Ishikawa (cell line): ENCODE measurements at regions not wholly inside any gene's neighbourhood (a gene's known extent, or its start where the extent isn't known, plus 50 kb on each side); places are given as distances from the start of the nearest gene placed in this dataset.

Source experiments
- CEBPB ChIP-seq: IDR thresholded peaks from 2 replicates; pipeline ENCODE4 v1.6.1; 2012
- CREB1 ChIP-seq: IDR thresholded peaks from 2 replicates; pipeline ENCODE4 v1.6.1; 2012; ENCODE audit warnings: low read depth
- EGR1 ChIP-seq: IDR thresholded peaks from 2 replicates; pipeline ENCODE4 v1.6.1; 2012
- EP300 ChIP-seq: IDR thresholded peaks from 2 replicates; pipeline ENCODE4 v1.6.1; 2012; ENCODE audit warnings: borderline replicate concordance
- FOXM1 ChIP-seq: IDR thresholded peaks from 2 replicates; pipeline ENCODE4 v1.6.1; 2012; ENCODE audit warnings: low read depth, borderline replicate concordance
- NFIC ChIP-seq: IDR thresholded peaks from 2 replicates; pipeline ENCODE4 v1.6.1; 2012
- RAD21 ChIP-seq: IDR thresholded peaks from 2 replicates; pipeline ENCODE4 v1.6.1; 2012; ENCODE audit warnings: low read depth
- TAF1 ChIP-seq: IDR thresholded peaks from 2 replicates; pipeline ENCODE4 v1.6.1; 2012; ENCODE audit warnings: low read depth, mild to moderate bottlenecking
- TCF12 ChIP-seq: IDR thresholded peaks from 2 replicates; pipeline ENCODE4 v1.6.1; 2012; ENCODE audit warnings: low read depth
- TEAD4 ChIP-seq: IDR thresholded peaks from 2 replicates; pipeline ENCODE4 v1.6.1; 2012
- YY1 ChIP-seq: IDR thresholded peaks from 2 replicates; pipeline ENCODE4 v1.6.1; 2012; ENCODE audit warnings: low read depth
- ZBTB7A ChIP-seq: IDR thresholded peaks from 2 replicates; pipeline ENCODE4 v1.6.1; 2012; ENCODE audit warnings: low read depth
- TF ChIP-seq, protein P1 (sequence below): IDR thresholded peaks from 2 replicates; pipeline ENCODE4 v1.6.1; 2012; ENCODE audit warnings: low read depth, mild to moderate bottlenecking
- TF ChIP-seq, protein P2 (sequence below): IDR thresholded peaks from 2 replicates; pipeline ENCODE4 v1.6.1; 2012
- TF ChIP-seq, protein P3 (sequence below): IDR thresholded peaks from 2 replicates; pipeline ENCODE4 v1.6.1; 2012

DNA sequence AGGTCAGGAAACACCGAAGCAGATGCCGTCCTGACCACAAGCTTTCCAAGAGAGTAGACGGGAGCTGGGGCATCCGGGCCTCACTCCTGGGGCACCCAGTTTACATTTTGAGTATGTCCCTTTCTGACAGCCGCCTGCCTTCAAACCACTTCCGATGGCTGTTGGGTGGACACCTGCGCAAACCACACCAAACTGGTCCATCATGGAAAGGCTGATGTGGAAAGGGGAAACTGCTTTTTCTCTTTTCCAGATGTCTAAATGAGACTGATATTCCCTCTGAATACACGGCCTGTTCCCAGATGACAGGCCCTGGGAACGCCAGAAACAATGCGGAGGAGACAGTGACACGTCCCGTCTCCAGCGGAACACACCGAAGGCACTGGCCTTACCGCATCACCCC, 290.0 kb upstream of the SALL3 start:
- TF ChIP-seq, protein P1, sequence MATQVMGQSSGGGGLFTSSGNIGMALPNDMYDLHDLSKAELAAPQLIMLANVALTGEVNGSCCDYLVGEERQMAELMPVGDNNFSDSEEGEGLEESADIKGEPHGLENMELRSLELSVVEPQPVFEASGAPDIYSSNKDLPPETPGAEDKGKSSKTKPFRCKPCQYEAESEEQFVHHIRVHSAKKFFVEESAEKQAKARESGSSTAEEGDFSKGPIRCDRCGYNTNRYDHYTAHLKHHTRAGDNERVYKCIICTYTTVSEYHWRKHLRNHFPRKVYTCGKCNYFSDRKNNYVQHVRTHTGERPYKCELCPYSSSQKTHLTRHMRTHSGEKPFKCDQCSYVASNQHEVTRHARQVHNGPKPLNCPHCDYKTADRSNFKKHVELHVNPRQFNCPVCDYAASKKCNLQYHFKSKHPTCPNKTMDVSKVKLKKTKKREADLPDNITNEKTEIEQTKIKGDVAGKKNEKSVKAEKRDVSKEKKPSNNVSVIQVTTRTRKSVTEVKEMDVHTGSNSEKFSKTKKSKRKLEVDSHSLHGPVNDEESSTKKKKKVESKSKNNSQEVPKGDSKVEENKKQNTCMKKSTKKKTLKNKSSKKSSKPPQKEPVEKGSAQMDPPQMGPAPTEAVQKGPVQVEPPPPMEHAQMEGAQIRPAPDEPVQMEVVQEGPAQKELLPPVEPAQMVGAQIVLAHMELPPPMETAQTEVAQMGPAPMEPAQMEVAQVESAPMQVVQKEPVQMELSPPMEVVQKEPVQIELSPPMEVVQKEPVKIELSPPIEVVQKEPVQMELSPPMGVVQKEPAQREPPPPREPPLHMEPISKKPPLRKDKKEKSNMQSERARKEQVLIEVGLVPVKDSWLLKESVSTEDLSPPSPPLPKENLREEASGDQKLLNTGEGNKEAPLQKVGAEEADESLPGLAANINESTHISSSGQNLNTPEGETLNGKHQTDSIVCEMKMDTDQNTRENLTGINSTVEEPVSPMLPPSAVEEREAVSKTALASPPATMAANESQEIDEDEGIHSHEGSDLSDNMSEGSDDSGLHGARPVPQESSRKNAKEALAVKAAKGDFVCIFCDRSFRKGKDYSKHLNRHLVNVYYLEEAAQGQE = no peak
- TF ChIP-seq TCF12 (no peak), TAF1 (no peak), TEAD4 (no peak), YY1 (no peak), EP300 (no peak), CREB1 (no peak), NFIC (no peak), FOXM1 (no peak), EGR1 (no peak), RAD21 (no peak), CEBPB (no peak), ZBTB7A (no peak)
- TF ChIP-seq, protein P2, sequence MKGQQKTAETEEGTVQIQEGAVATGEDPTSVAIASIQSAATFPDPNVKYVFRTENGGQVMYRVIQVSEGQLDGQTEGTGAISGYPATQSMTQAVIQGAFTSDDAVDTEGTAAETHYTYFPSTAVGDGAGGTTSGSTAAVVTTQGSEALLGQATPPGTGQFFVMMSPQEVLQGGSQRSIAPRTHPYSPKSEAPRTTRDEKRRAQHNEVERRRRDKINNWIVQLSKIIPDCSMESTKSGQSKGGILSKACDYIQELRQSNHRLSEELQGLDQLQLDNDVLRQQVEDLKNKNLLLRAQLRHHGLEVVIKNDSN = no peak
- TF ChIP-seq, protein P3, sequence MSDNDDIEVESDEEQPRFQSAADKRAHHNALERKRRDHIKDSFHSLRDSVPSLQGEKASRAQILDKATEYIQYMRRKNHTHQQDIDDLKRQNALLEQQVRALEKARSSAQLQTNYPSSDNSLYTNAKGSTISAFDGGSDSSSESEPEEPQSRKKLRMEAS = no peak

DNA sequence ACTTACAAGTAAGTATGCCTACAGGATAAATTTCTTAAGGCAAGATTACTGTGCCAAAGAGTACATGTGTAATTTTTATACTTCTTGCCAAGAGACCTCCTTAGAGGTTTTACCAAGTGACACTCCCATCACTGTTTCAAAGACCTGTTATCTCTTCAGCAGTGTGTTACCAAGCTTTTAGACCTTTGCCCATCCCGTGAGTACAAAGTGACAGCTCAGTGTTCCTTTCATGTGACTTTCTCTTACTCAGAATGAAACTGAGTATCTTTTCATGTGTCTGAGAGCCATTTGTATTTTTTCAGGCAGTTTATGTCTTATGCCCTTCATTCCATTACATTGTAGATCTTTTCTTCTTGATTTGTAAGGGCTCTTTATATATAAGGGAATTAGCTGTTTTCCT, 287.5 kb upstream of the SALL3 start:
- TF ChIP-seq TAF1 (no peak), FOXM1 (no peak), TEAD4 (no peak), EGR1 (no peak), CEBPB (no peak), RAD21 (no peak), ZBTB7A (no peak), NFIC (no peak), EP300 (no peak), CREB1 (no peak)
- TF ChIP-seq, protein P2 = no peak
- TF ChIP-seq, protein P1 = no peak

DNA sequence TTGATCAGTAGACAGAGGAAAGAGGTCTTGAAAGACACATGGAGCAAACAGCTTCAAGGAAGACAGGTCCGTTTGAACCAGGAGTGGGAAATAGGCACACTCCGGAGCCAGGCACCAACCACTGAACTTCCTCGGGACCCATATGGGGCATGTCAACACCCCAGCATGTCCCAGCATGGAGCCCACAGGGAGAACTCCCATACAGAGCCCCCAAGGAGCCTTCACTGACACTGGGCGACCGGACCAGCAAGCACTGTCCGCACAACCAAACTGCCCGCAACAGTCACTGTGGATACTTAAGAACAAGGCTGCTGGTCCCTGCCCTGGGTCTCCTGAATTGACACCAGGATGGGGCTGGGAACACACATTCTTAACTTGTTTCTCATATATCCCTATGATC, 286.2 kb upstream of the SALL3 start:
- TF ChIP-seq YY1 (no peak), EGR1 (no peak), EP300 (no peak)

DNA sequence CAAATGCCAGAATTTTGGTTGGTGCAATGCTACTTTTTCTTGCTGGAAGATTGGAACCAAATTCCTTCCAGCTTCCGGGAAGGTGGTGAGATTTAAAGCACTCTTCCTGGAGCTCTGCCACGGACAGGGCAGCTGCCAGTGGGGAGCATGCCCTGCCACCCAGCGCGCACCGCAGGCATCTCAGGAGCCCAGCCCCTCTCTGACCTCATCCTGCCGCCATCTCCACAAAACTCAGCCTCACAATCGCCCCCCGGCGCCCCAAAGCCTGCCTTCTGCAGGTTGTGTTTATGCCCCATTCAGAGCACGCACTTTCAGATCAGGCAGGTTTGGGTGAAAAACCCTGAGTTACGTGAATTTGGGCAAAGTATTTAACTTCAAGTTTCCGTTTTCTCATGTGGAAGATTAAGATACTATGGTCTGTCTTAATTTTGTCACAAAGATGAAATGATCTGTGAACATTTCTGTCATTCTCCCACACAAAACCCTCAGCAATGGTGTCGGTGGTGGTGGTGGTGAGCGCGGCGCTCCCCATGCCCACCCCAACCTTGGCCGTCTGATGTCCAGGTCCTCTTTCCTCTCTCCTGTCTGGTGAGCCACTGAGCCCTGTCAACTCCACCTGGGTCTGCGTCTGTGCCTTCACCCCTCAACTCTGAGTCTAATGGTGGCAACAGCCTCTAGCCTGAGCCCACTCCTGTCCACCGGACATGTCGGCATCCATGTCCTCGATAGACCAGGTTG, 282.8 kb upstream of the SALL3 start:
- no peak for TF ChIP-seq ZBTB7A
- TF ChIP-seq RAD21 = no peak
- TF ChIP-seq EP300 = no peak
- TF ChIP-seq, protein P2 = no peak
- TF ChIP-seq TCF12 = no peak
- no peak for TF ChIP-seq YY1
- no peak for TF ChIP-seq EGR1
- no peak for TF ChIP-seq NFIC
- TF ChIP-seq TAF1 = no peak
- TF ChIP-seq, protein P1 = no peak
- TF ChIP-seq, protein P3 = no peak
- TF ChIP-seq TEAD4 = no peak
- no peak for TF ChIP-seq CREB1
- no peak for TF ChIP-seq FOXM1
- no peak for TF ChIP-seq CEBPB
